Astrocyte (in vitro differentiated cells and primary cell): ENCODE measurements at regions not wholly inside any gene's neighbourhood (a gene's known extent, or its start where the extent isn't known, plus 50 kb on each side); places are given as distances from the start of the nearest gene placed in this dataset.
A peak's percentile ranks its signal among the peaks of the same experiment; 100 is the strongest.

ENCODE experiments used
- DNase-seq: peaks from one replicate; pipeline ENCODE4 v3.0.0-alpha.2; 2010; ENCODE audit warnings: low read depth
- FAIRE-seq: peaks from 2 replicates; lab custom pipeline; 2011; peaks lifted over from hg19 to GRCh38; lab: Jason Lieb, UNC
- H2AFZ ChIP-seq: 2 replicates; pipeline ENCODE4 v1.6.0; 2012; ENCODE audit warnings: low read depth, low read length, inconsistent platforms
- H3K27ac ChIP-seq: 2 replicates; pipeline ENCODE4 v1.5.1; 2011; ENCODE audit warnings: low read depth, low read length, inconsistent platforms
- H3K27me3 ChIP-seq: 2 replicates; pipeline ENCODE4 v1.6.0; 2011; ENCODE audit warnings: low read length, inconsistent platforms; ENCODE audit not compliant: insufficient read depth
- H3K36me3 ChIP-seq: 2 replicates; pipeline ENCODE4 v1.5.1; 2011; ENCODE audit warnings: low read length, inconsistent platforms; ENCODE audit not compliant: insufficient read depth
- H3K4me1 ChIP-seq: 2 replicates; pipeline ENCODE4 v1.5.1; 2011; ENCODE audit warnings: low read length, inconsistent platforms; ENCODE audit not compliant: insufficient read depth
- H3K4me2 ChIP-seq: 2 replicates; pipeline ENCODE4 v1.6.0; 2012; ENCODE audit warnings: low read length, inconsistent platforms
- H3K4me3 ChIP-seq: 2 replicates; pipeline ENCODE4 v1.5.1; 2011; ENCODE audit warnings: low read depth, mild to moderate bottlenecking, low read length, inconsistent platforms; ENCODE audit not compliant: insufficient read depth
- H3K79me2 ChIP-seq: 2 replicates; pipeline ENCODE4 v1.6.0; 2012; ENCODE audit warnings: mild to moderate bottlenecking, low read length, inconsistent platforms; ENCODE audit not compliant: insufficient read depth
- H3K9ac ChIP-seq: 2 replicates; pipeline ENCODE4 v1.6.0; 2012; ENCODE audit warnings: mild to moderate bottlenecking, low read length, inconsistent platforms
- H3K9me3 ChIP-seq: 2 replicates; pipeline ENCODE4 v1.5.1; 2012; ENCODE audit warnings: low read depth, mild to moderate bottlenecking, low read length, inconsistent platforms; ENCODE audit not compliant: insufficient read depth
- H4K20me1 ChIP-seq: 2 replicates; pipeline ENCODE4 v1.6.0; 2012; ENCODE audit warnings: low read length, inconsistent platforms; ENCODE audit not compliant: insufficient read depth
- H3K27ac Mint-ChIP-seq: one replicate; pipeline ENCODE4 v1.8.0; 2021; ENCODE audit warnings: mild to moderate bottlenecking, mixed read lengths; ENCODE audit not compliant: unreplicated experiment
- H3K27me3 Mint-ChIP-seq: one replicate; pipeline ENCODE4 v1.8.0; 2021; ENCODE audit warnings: low read depth, mixed read lengths; ENCODE audit not compliant: unreplicated experiment
- H3K36me3 Mint-ChIP-seq: one replicate; pipeline ENCODE4 v1.8.0; 2021; ENCODE audit warnings: low read depth, mixed read lengths; ENCODE audit not compliant: unreplicated experiment
- H3K4me1 Mint-ChIP-seq: one replicate; pipeline ENCODE4 v1.8.0; 2021; ENCODE audit warnings: low read depth, mixed read lengths; ENCODE audit not compliant: unreplicated experiment
- H3K4me3 Mint-ChIP-seq: one replicate; pipeline ENCODE4 v1.8.0; 2021; ENCODE audit warnings: mild to moderate bottlenecking, moderate library complexity, mixed read lengths; ENCODE audit not compliant: unreplicated experiment
- H3K9me3 Mint-ChIP-seq: one replicate; pipeline ENCODE4 v1.8.0; 2021; ENCODE audit warnings: mild to moderate bottlenecking, mixed read lengths; ENCODE audit not compliant: unreplicated experiment
- CTCF ChIP-seq: IDR thresholded peaks from 2 replicates; pipeline ENCODE4 v1.5.1; 2011; ENCODE audit warnings: low read depth, mild to moderate bottlenecking, inconsistent platforms, low read length, moderate library complexity; ENCODE audit not compliant: insufficient read depth
- EZH2 ChIP-seq: IDR thresholded peaks from 2 replicates; pipeline ENCODE4 v1.6.1; 2012; ENCODE audit warnings: mild to moderate bottlenecking, low read length, inconsistent platforms; ENCODE audit not compliant: insufficient read depth

DNA sequence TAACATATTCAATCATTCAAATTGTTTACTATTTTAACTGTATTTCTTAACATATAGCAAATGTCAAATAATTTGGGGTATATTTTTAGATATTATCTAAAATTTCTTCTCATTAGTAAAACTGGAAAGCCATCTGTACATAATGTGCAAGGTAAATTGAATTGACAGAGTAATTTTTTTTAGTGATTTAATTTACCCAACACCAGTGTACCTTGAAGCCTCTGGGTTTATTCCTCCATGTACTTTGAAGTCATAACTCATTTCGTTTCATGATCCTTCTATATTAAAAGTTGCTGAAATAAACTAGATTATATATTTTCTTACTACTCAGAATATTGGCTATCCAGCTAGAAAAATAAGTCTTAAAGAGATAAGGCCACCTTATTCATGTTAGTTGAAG, 674.9 kb downstream of the PRR16 start:
- Histone ChIP-seq H3K4me2 (no peak overlapping the region), H3K27me3 (no peaks in the 10 kb centered on the region), H3K36me3 (no peaks in the 10 kb centered on the region), H2AFZ (no peak overlapping the region), H4K20me1 (no peaks in the 10 kb centered on the region), H3K27ac (no peak overlapping the region), H3K79me2 (no peaks in the 10 kb centered on the region), H3K9ac (no peak overlapping the region), H3K9me3 (no peaks in the 10 kb centered on the region), H3K4me1 (no peaks in the 10 kb centered on the region), H3K4me3 (no peak overlapping the region)
- Mint-ChIP-seq H3K4me3 (no peak overlapping the region), H3K4me1 (no peaks in the 10 kb centered on the region), H3K27ac (no peak overlapping the region), H3K27me3 (no peaks in the 10 kb centered on the region), H3K9me3 (peaks cover 2% of the 10 kb centered on the region), H3K36me3 (no peaks in the 10 kb centered on the region)
- FAIRE-seq, result no peak
- DNase-seq, result no peak
- TF ChIP-seq CTCF (no peak), EZH2 (no peak)

GRCh38 chr5:121144764-121145163, 680.7 kb downstream of the PRR16 start:
- H3K9ac ChIP-seq, result no peak overlapping the region
- H2AFZ ChIP-seq, result no peak overlapping the region
- H3K36me3 ChIP-seq, result no peaks in the 10 kb centered on the region
- no peaks in the 10 kb centered on the region for H3K9me3 Mint-ChIP-seq
- DNase-seq (peak; percentile 59), FAIRE-seq (no peak)
- H3K27me3 ChIP-seq, result no peaks in the 10 kb centered on the region
- H3K27me3 Mint-ChIP-seq, result no peaks in the 10 kb centered on the region
- no peaks in the 10 kb centered on the region for H3K79me2 ChIP-seq
- H3K4me1 Mint-ChIP-seq, result no peaks in the 10 kb centered on the region
- no peaks in the 10 kb centered on the region for H3K36me3 Mint-ChIP-seq
- no peak overlapping the region for H3K4me2 ChIP-seq
- H4K20me1 ChIP-seq, result no peaks in the 10 kb centered on the region
- TF ChIP-seq EZH2 (no peak), CTCF (no peak)
- H3K4me3 Mint-ChIP-seq, result no peak overlapping the region
- no peaks in the 10 kb centered on the region for H3K4me1 ChIP-seq
- H3K9me3 ChIP-seq, result no peaks in the 10 kb centered on the region
- H3K27ac ChIP-seq, result no peak overlapping the region
- H3K4me3 ChIP-seq, result no peak overlapping the region
- H3K27ac Mint-ChIP-seq, result no peak overlapping the region

DNA sequence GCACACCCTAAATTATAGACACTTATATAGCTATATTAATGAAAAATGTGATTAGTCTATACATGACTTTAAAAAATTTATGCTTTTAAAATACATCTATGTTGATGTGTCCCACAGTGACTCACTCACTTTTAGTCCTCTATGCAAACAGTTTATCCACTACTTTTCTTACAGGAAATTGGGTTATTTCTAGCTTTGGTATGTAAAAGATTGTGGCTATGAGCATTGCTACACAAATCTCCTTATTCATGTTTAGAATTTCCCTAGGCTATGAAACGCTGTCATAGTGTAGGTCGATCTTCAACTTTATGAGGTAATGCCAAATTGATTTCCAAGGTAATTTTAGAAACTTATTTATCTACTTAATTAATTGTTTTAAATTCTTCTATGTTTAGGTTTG, 687.4 kb downstream of the PRR16 start:
- no peaks in the 10 kb centered on the region for H3K27me3 ChIP-seq
- no peaks in the 10 kb centered on the region for H3K4me1 Mint-ChIP-seq
- H2AFZ ChIP-seq, result no peak overlapping the region
- no peaks in the 10 kb centered on the region for H4K20me1 ChIP-seq
- H3K9me3 Mint-ChIP-seq, result no peaks in the 10 kb centered on the region
- no peaks in the 10 kb centered on the region for H3K36me3 Mint-ChIP-seq
- H3K27me3 Mint-ChIP-seq, result no peaks in the 10 kb centered on the region
- no peak overlapping the region for H3K27ac Mint-ChIP-seq
- no peaks in the 10 kb centered on the region for H3K9me3 ChIP-seq
- no peaks in the 10 kb centered on the region for H3K79me2 ChIP-seq
- no peaks in the 10 kb centered on the region for H3K4me1 ChIP-seq
- no peak overlapping the region for H3K4me3 ChIP-seq
- no peaks in the 10 kb centered on the region for H3K36me3 ChIP-seq
- no peak overlapping the region for H3K4me3 Mint-ChIP-seq
- DNase-seq (no peak), FAIRE-seq (no peak)
- H3K9ac ChIP-seq, result no peak overlapping the region
- no peak overlapping the region for H3K27ac ChIP-seq
- H3K4me2 ChIP-seq, result no peak overlapping the region
- TF ChIP-seq EZH2, result no peak
- TF ChIP-seq CTCF, result no peak
